Astrocyte (in vitro differentiated cells and primary cell): ENCODE measurements at regions not wholly inside any gene's neighbourhood (a gene's known extent, or its start where the extent isn't known, plus 50 kb on each side); places are given as distances from the start of the nearest gene placed in this dataset.

ENCODE experiments used
- DNase-seq: peaks from one replicate; pipeline ENCODE4 v3.0.0-alpha.2; 2010; ENCODE audit warnings: low read depth
- FAIRE-seq: peaks from 2 replicates; lab custom pipeline; 2011; peaks lifted over from hg19 to GRCh38; lab: Jason Lieb, UNC
- H2AFZ ChIP-seq: 2 replicates; pipeline ENCODE4 v1.6.0; 2012; ENCODE audit warnings: low read depth, low read length, inconsistent platforms
- H3K27ac ChIP-seq: 2 replicates; pipeline ENCODE4 v1.5.1; 2011; ENCODE audit warnings: low read depth, low read length, inconsistent platforms
- H3K27me3 ChIP-seq: 2 replicates; pipeline ENCODE4 v1.6.0; 2011; ENCODE audit warnings: low read length, inconsistent platforms; ENCODE audit not compliant: insufficient read depth
- H3K36me3 ChIP-seq: 2 replicates; pipeline ENCODE4 v1.5.1; 2011; ENCODE audit warnings: low read length, inconsistent platforms; ENCODE audit not compliant: insufficient read depth
- H3K4me1 ChIP-seq: 2 replicates; pipeline ENCODE4 v1.5.1; 2011; ENCODE audit warnings: low read length, inconsistent platforms; ENCODE audit not compliant: insufficient read depth
- H3K4me2 ChIP-seq: 2 replicates; pipeline ENCODE4 v1.6.0; 2012; ENCODE audit warnings: low read length, inconsistent platforms
- H3K4me3 ChIP-seq: 2 replicates; pipeline ENCODE4 v1.5.1; 2011; ENCODE audit warnings: low read depth, mild to moderate bottlenecking, low read length, inconsistent platforms; ENCODE audit not compliant: insufficient read depth
- H3K79me2 ChIP-seq: 2 replicates; pipeline ENCODE4 v1.6.0; 2012; ENCODE audit warnings: mild to moderate bottlenecking, low read length, inconsistent platforms; ENCODE audit not compliant: insufficient read depth
- H3K9ac ChIP-seq: 2 replicates; pipeline ENCODE4 v1.6.0; 2012; ENCODE audit warnings: mild to moderate bottlenecking, low read length, inconsistent platforms
- H3K9me3 ChIP-seq: 2 replicates; pipeline ENCODE4 v1.5.1; 2012; ENCODE audit warnings: low read depth, mild to moderate bottlenecking, low read length, inconsistent platforms; ENCODE audit not compliant: insufficient read depth
- H4K20me1 ChIP-seq: 2 replicates; pipeline ENCODE4 v1.6.0; 2012; ENCODE audit warnings: low read length, inconsistent platforms; ENCODE audit not compliant: insufficient read depth
- H3K27ac Mint-ChIP-seq: one replicate; pipeline ENCODE4 v1.8.0; 2021; ENCODE audit warnings: mild to moderate bottlenecking, mixed read lengths; ENCODE audit not compliant: unreplicated experiment
- H3K27me3 Mint-ChIP-seq: one replicate; pipeline ENCODE4 v1.8.0; 2021; ENCODE audit warnings: low read depth, mixed read lengths; ENCODE audit not compliant: unreplicated experiment
- H3K36me3 Mint-ChIP-seq: one replicate; pipeline ENCODE4 v1.8.0; 2021; ENCODE audit warnings: low read depth, mixed read lengths; ENCODE audit not compliant: unreplicated experiment
- H3K4me1 Mint-ChIP-seq: one replicate; pipeline ENCODE4 v1.8.0; 2021; ENCODE audit warnings: low read depth, mixed read lengths; ENCODE audit not compliant: unreplicated experiment
- H3K4me3 Mint-ChIP-seq: one replicate; pipeline ENCODE4 v1.8.0; 2021; ENCODE audit warnings: mild to moderate bottlenecking, moderate library complexity, mixed read lengths; ENCODE audit not compliant: unreplicated experiment
- H3K9me3 Mint-ChIP-seq: one replicate; pipeline ENCODE4 v1.8.0; 2021; ENCODE audit warnings: mild to moderate bottlenecking, mixed read lengths; ENCODE audit not compliant: unreplicated experiment
- EZH2 ChIP-seq: IDR thresholded peaks from 2 replicates; pipeline ENCODE4 v1.6.1; 2012; ENCODE audit warnings: mild to moderate bottlenecking, low read length, inconsistent platforms; ENCODE audit not compliant: insufficient read depth
- TF ChIP-seq, protein P1 (sequence below): IDR thresholded peaks from 2 replicates; pipeline ENCODE4 v1.5.1; 2011; ENCODE audit warnings: low read depth, mild to moderate bottlenecking, inconsistent platforms, low read length, moderate library complexity; ENCODE audit not compliant: insufficient read depth

DNA sequence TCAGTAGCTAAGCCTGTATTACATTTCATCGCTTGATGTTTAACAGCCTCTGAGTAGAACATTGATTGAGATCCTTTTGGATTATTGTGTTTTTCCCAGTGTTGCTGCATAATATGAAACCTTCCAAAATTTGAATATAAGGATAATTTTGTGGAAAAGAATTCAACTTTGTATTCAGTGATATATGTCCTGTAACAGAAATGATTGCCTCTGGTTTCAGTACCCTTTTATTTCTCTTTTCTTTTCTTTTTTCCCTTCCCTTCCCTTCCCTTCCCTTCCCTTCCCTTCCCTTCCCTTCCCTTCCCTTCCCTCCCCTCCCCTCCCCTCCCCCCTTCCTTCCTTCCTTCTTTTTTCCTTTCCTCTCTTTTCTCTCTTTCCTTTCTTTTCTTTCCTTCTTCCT, 74.6 kb downstream of the UTRN start:
- peaks cover 8% of the 10 kb centered on the region for H3K4me1 Mint-ChIP-seq
- peaks cover 49% of the 10 kb centered on the region for H3K79me2 ChIP-seq
- TF ChIP-seq EZH2: no peak
- TF ChIP-seq, protein P1, sequence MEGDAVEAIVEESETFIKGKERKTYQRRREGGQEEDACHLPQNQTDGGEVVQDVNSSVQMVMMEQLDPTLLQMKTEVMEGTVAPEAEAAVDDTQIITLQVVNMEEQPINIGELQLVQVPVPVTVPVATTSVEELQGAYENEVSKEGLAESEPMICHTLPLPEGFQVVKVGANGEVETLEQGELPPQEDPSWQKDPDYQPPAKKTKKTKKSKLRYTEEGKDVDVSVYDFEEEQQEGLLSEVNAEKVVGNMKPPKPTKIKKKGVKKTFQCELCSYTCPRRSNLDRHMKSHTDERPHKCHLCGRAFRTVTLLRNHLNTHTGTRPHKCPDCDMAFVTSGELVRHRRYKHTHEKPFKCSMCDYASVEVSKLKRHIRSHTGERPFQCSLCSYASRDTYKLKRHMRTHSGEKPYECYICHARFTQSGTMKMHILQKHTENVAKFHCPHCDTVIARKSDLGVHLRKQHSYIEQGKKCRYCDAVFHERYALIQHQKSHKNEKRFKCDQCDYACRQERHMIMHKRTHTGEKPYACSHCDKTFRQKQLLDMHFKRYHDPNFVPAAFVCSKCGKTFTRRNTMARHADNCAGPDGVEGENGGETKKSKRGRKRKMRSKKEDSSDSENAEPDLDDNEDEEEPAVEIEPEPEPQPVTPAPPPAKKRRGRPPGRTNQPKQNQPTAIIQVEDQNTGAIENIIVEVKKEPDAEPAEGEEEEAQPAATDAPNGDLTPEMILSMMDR: no peak
- no peak overlapping the region for H3K4me2 ChIP-seq
- FAIRE-seq (no peak), DNase-seq (no peak)
- no peak overlapping the region for H3K4me3 Mint-ChIP-seq
- H2AFZ ChIP-seq: no peak overlapping the region
- H3K27ac ChIP-seq: no peak overlapping the region
- peaks cover 19% of the 10 kb centered on the region for H4K20me1 ChIP-seq
- H3K27me3 Mint-ChIP-seq: no peaks in the 10 kb centered on the region
- no peaks in the 10 kb centered on the region for H3K36me3 ChIP-seq
- no peak overlapping the region for H3K4me3 ChIP-seq
- H3K9ac ChIP-seq: no peak overlapping the region
- H3K9me3 Mint-ChIP-seq: no peaks in the 10 kb centered on the region
- H3K36me3 Mint-ChIP-seq: no peaks in the 10 kb centered on the region
- no peaks in the 10 kb centered on the region for H3K9me3 ChIP-seq
- H3K27ac Mint-ChIP-seq: no peak overlapping the region
- no peaks in the 10 kb centered on the region for H3K27me3 ChIP-seq
- H3K4me1 ChIP-seq: no peaks in the 10 kb centered on the region

DNA sequence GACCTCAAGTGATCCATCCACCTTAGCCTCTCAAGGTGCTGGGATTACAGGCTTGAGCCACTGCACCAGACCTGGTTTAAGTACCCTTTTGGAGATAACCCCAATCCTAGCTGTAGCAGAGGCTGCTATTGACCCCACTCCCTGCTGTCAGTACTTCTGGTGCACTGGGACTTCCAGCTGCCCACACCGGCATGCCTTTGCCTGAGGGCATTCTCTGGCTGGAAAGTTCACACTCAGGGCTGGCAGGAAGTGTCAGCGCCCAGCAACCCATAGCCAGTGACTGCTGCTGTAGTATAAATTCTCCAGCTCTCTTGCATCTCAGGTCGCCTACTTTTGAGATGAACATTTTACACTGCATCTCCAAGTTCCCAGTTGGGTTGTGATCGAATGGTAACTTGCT, 75.3 kb downstream of the UTRN start:
- H3K9me3 Mint-ChIP-seq: no peaks in the 10 kb centered on the region
- no peaks in the 10 kb centered on the region for H3K27me3 ChIP-seq
- peaks cover 11% of the 10 kb centered on the region for H3K4me1 Mint-ChIP-seq
- no peaks in the 10 kb centered on the region for H3K4me1 ChIP-seq
- H3K79me2 ChIP-seq: peaks cover 45% of the 10 kb centered on the region
- no peak for FAIRE-seq
- TF ChIP-seq EZH2: no peak
- TF ChIP-seq, protein P1: no peak
- no peaks in the 10 kb centered on the region for H3K27me3 Mint-ChIP-seq
- no peaks in the 10 kb centered on the region for H3K36me3 Mint-ChIP-seq
- no peak overlapping the region for H3K4me3 Mint-ChIP-seq
- no peak overlapping the region for H3K4me2 ChIP-seq
- H3K9ac ChIP-seq: no peak overlapping the region
- H3K36me3 ChIP-seq: no peaks in the 10 kb centered on the region
- H3K9me3 ChIP-seq: no peaks in the 10 kb centered on the region
- no peak overlapping the region for H3K27ac Mint-ChIP-seq
- H4K20me1 ChIP-seq: peaks cover 19% of the 10 kb centered on the region
- H2AFZ ChIP-seq: no peak overlapping the region
- DNase-seq: no peak
- no peak overlapping the region for H3K4me3 ChIP-seq
- H3K27ac ChIP-seq: no peak overlapping the region

DNA sequence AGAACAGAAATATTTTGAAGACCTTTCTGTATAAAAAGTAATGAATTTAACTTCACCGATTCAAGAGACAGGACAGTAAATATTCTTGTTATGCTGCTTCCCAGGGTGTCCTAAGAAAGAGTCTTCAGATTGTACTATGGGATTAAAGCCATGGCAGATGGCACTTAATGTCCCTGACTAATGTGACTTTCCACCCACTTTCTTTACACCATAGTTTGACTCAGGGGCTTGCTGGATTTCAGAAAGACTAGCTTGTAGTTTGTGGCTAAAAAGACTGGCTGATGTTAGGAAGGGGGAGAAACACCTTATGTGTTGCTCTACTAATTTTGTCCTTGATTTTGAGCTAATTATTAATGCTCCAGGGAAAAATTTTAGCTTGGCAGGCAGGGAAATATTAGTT, 75.9 kb downstream of the UTRN start:
- Histone ChIP-seq H4K20me1 (peaks cover 22% of the 10 kb centered on the region), H3K4me2 (no peak overlapping the region), H3K9me3 (no peaks in the 10 kb centered on the region), H3K79me2 (peaks cover 39% of the 10 kb centered on the region), H3K36me3 (no peaks in the 10 kb centered on the region), H3K27me3 (no peaks in the 10 kb centered on the region), H3K4me3 (no peak overlapping the region), H2AFZ (no peak overlapping the region), H3K9ac (no peak overlapping the region), H3K27ac (no peak overlapping the region), H3K4me1 (no peaks in the 10 kb centered on the region)
- FAIRE-seq (no peak), DNase-seq (no peak)
- H3K27me3 Mint-ChIP-seq: no peaks in the 10 kb centered on the region
- no peak overlapping the region for H3K4me3 Mint-ChIP-seq
- TF ChIP-seq, protein P1: no peak
- TF ChIP-seq EZH2: no peak
- peaks cover 13% of the 10 kb centered on the region for H3K4me1 Mint-ChIP-seq
- H3K9me3 Mint-ChIP-seq: no peaks in the 10 kb centered on the region
- H3K36me3 Mint-ChIP-seq: no peaks in the 10 kb centered on the region
- H3K27ac Mint-ChIP-seq: no peak overlapping the region
